SIG-M5 treated with dmso at 0.1 percent for 504 hours (cell line): ENCODE measurements at regions not wholly inside any gene's neighbourhood (a gene's known extent, or its start where the extent isn't known, plus 50 kb on each side); places are given as distances from the start of the nearest gene placed in this dataset.

Experiments
- DNase-seq: peaks from one replicate; lab custom pipeline; 2025; ENCODE audit not compliant: unreplicated experiment; lab: John Stamatoyannopoulos, UW

- DNase-seq = no peak
Measured at GRCh38 chr14:61891810-61892209, 129.6 kb downstream of the SNAPC1 start.

GRCh38 chr14:61893371-61893940, 131.2 kb downstream of the SNAPC1 start:
- DNase-seq = no peak

GRCh38 chr14:61894452-61895077, 132.3 kb downstream of the SNAPC1 start:
- peak; percentile 53 for DNase-seq

- no peak for DNase-seq
Measured at GRCh38 chr14:61897300-61897699, 135.1 kb downstream of the SNAPC1 start.

- DNase-seq = no peak
Measured at GRCh38 chr14:61898568-61898967, 136.3 kb downstream of the SNAPC1 start.

- DNase-seq = no peak
Measured at GRCh38 chr14:61899497-61899896, 137.3 kb downstream of the SNAPC1 start.

- DNase-seq = no peak
Measured at GRCh38 chr14:61904946-61905345, 142.7 kb downstream of the SNAPC1 start.

GRCh38 chr14:61911574-61911973, 149.4 kb downstream of the SNAPC1 start:
- no peak for DNase-seq

- no peak for DNase-seq
Measured at GRCh38 chr14:61918998-61919397, 156.8 kb downstream of the SNAPC1 start.

- no peak for DNase-seq
Measured at GRCh38 chr14:61923348-61923747, 161.1 kb downstream of the SNAPC1 start.

- no peak for DNase-seq
Measured at GRCh38 chr14:61925043-61925442, 162.8 kb downstream of the SNAPC1 start.

GRCh38 chr14:61925732-61926435, 163.7 kb downstream of the SNAPC1 start:
- DNase-seq = no peak

GRCh38 chr14:61927060-61927459, 164.8 kb downstream of the SNAPC1 start:
- DNase-seq = no peak

- no peak for DNase-seq
Measured at GRCh38 chr14:61927520-61927919, 165.3 kb downstream of the SNAPC1 start.

GRCh38 chr14:61928300-61928699, 166.1 kb downstream of the SNAPC1 start:
- no peak for DNase-seq

- no peak for DNase-seq
Measured at GRCh38 chr14:61928701-61929100, 166.5 kb downstream of the SNAPC1 start.

GRCh38 chr14:61929651-61930050, 167.4 kb downstream of the SNAPC1 start:
- no peak for DNase-seq

- DNase-seq = no peak
Measured at GRCh38 chr14:61930101-61930857, 168.1 kb downstream of the SNAPC1 start.

- DNase-seq = no peak
Measured at GRCh38 chr14:61932974-61933373, 170.8 kb downstream of the SNAPC1 start.

GRCh38 chr14:61934385-61934784, 172.2 kb downstream of the SNAPC1 start:
- no peak for DNase-seq

GRCh38 chr14:61939776-61940175, 177.6 kb downstream of the SNAPC1 start:
- DNase-seq = no peak
